Breast epithelium (tissue), 4 donors: ENCODE measurements at regions not wholly inside any gene's neighbourhood (a gene's known extent, or its start where the extent isn't known, plus 50 kb on each side); places are given as distances from the start of the nearest gene placed in this dataset.

ENCODE experiments used
- DNase-seq, 2 donors: peaks; one replicate each; pipeline ENCODE4 v3.0.0-alpha.2; 2019; ENCODE audit warnings: low spot score in 2 of 2
- H3K27ac ChIP-seq, 2 donors: fragments of 200-600 bp; sonication (generic) in 1 of 2; one replicate each; pipeline ENCODE4 v1.5.1; 2016 to 2019; ENCODE audit warnings: mild to moderate bottlenecking in 1 of 2
- H3K27me3 ChIP-seq, 2 donors: fragments of 200-600 bp; sonication (generic) in 1 of 2; one replicate each; pipeline versions ENCODE4 v1.5.1 to v1.6.0; 2017 to 2019; ENCODE audit warnings: control low read depth in 1 of 2, mild to moderate bottlenecking in 1 of 2
- H3K36me3 ChIP-seq: fragments of 200-600 bp; one replicate; pipeline ENCODE4 v1.5.1; 2019
- H3K4me1 ChIP-seq, 2 donors: fragments of 200-600 bp; sonication (generic); one replicate each; pipeline ENCODE4 v1.5.1; 2016 to 2019; ENCODE audit warnings: control low read depth in 1 of 2
- H3K4me3 ChIP-seq, 3 donors: fragments of 200-600 bp; sonication (generic); 1 replicate in 2 of 3; 2 replicates in 1 of 3; pipeline ENCODE4 v1.5.1; 2016 to 2019; ENCODE audit warnings: mild to moderate bottlenecking in 3 of 3, moderate library complexity in 2 of 3
- H3K9me3 ChIP-seq, 2 donors: fragments of 200-600 bp; sonication (generic) in 1 of 2; one replicate each; pipeline ENCODE4 v1.5.1; 2016 to 2019; ENCODE audit warnings: control low read depth in 1 of 2
- CTCF ChIP-seq, 3 donors: fragments of 450-650 bp; IDR thresholded peaks; one replicate each; pipeline ENCODE4 v1.5.1; 2016 to 2017; ENCODE audit warnings: antibody characterized with exemption in 3 of 3, mild to moderate bottlenecking in 3 of 3, moderate library complexity in 3 of 3
- POLR2A ChIP-seq: fragments of 450-650 bp; IDR thresholded peaks from one replicate; pipeline ENCODE4 v1.6.1; 2016; ENCODE audit warnings: antibody characterized with exemption, mild to moderate bottlenecking, moderate library complexity
- POLR2AphosphoS5 ChIP-seq, 3 donors: sonication (generic); formaldehyde crosslinking; IDR thresholded peaks; one replicate each; pipeline ENCODE4 v1.6.1; 2017; ENCODE audit warnings: antibody characterized with exemption in 3 of 3
- intact Hi-C: fragments of 100-400 bp; cut with DNase I; formaldehyde crosslinking; loops from one replicate; pipeline ENCODE4 v1.15.1; 2023; ENCODE audit warnings: low total_unique reads

GRCh38 chr11:123357353-123357989 lies 72.6 kb upstream of the GRAMD1B start:
- Histone ChIP-seq H3K4me1 (no peaks in the 10 kb centered on the region), H3K9me3 (no peaks in the 10 kb centered on the region), H3K36me3 (no peaks in the 10 kb centered on the region), H3K27me3 (peaks cover 0 to 20% of the 10 kb centered on the region in 2 donors), H3K27ac (no peak overlapping the region), H3K4me3 (peak overlapping the region in 2 of 3 donors; percentile 55 to 66)
- intact Hi-C loops = no loop called here
- no peak for DNase-seq
- TF ChIP-seq POLR2AphosphoS5 (IDR thresholded peaks at IDR 0.05) (no peak), POLR2A (no peak), CTCF (IDR thresholded peaks at IDR 0.05) (no peak)

- H3K4me3 ChIP-seq = no peak overlapping the region
- DNase-seq = no peak
- no peaks in the 10 kb centered on the region for H3K36me3 ChIP-seq
- no peaks in the 10 kb centered on the region for H3K9me3 ChIP-seq
- H3K27me3 ChIP-seq = peaks cover 0 to 20% of the 10 kb centered on the region in 2 donors
- TF ChIP-seq CTCF (IDR thresholded peaks at IDR 0.05) (no peak), POLR2AphosphoS5 (IDR thresholded peaks at IDR 0.05) (no peak), POLR2A (no peak)
- H3K27ac ChIP-seq = no peak overlapping the region
- no peaks in the 10 kb centered on the region for H3K4me1 ChIP-seq
- intact Hi-C loops = no loop called here
Observed at GRCh38 chr11:123356539-123356938, 73.5 kb upstream of the GRAMD1B start.

GRCh38 chr11:123354371-123354975 lies 75.6 kb upstream of the GRAMD1B start:
- Histone ChIP-seq H3K4me1 (no peaks in the 10 kb centered on the region), H3K9me3 (no peaks in the 10 kb centered on the region), H3K27me3 (peaks cover 0 to 14% of the 10 kb centered on the region in 2 donors), H3K36me3 (no peaks in the 10 kb centered on the region), H3K27ac (no peak overlapping the region), H3K4me3 (no peak overlapping the region)
- TF ChIP-seq CTCF (IDR thresholded peaks at IDR 0.05) (no peak), POLR2AphosphoS5 (IDR thresholded peaks at IDR 0.05) (no peak), POLR2A (no peak)
- no peak for DNase-seq
- intact Hi-C loops = no loop called here

GRCh38 chr11:123351375-123351774 lies 78.7 kb upstream of the GRAMD1B start:
- no peaks in the 10 kb centered on the region for H3K27me3 ChIP-seq
- no peak for DNase-seq
- no peaks in the 10 kb centered on the region for H3K4me1 ChIP-seq
- intact Hi-C loops = no loop called here
- H3K9me3 ChIP-seq = no peaks in the 10 kb centered on the region
- H3K36me3 ChIP-seq = no peaks in the 10 kb centered on the region
- H3K27ac ChIP-seq = no peak overlapping the region
- TF ChIP-seq POLR2A (no peak), CTCF (IDR thresholded peaks at IDR 0.05) (no peak), POLR2AphosphoS5 (IDR thresholded peaks at IDR 0.05) (no peak)
- no peak overlapping the region for H3K4me3 ChIP-seq

- H3K4me1 ChIP-seq = no peaks in the 10 kb centered on the region
- no peaks in the 10 kb centered on the region for H3K36me3 ChIP-seq
- no peak overlapping the region for H3K4me3 ChIP-seq
- intact Hi-C loops = no loop called here
- TF ChIP-seq POLR2AphosphoS5 (IDR thresholded peaks at IDR 0.05) (no peak), POLR2A (no peak), CTCF (IDR thresholded peaks at IDR 0.05) (no peak)
- no peak for DNase-seq
- H3K27me3 ChIP-seq = no peaks in the 10 kb centered on the region
- H3K9me3 ChIP-seq = no peaks in the 10 kb centered on the region
- H3K27ac ChIP-seq = no peak overlapping the region
Observed at GRCh38 chr11:123349382-123349781, 80.7 kb upstream of the GRAMD1B start.
